Fibroblast of villous mesenchyme (primary cell): ENCODE measurements at regions not wholly inside any gene's neighbourhood (a gene's known extent, or its start where the extent isn't known, plus 50 kb on each side); places are given as distances from the start of the nearest gene placed in this dataset.
A peak's percentile ranks its signal among the peaks of the same experiment; 100 is the strongest.

Experiments
- DNase-seq: peaks from one replicate; pipeline ENCODE4 v3.0.0-alpha.2; 2010; ENCODE audit warnings: low read depth
- H3K4me3 ChIP-seq: 2 replicates; pipeline ENCODE4 v1.5.1; 2011; ENCODE audit warnings: low read depth, mild to moderate bottlenecking, low read length
- CTCF ChIP-seq: IDR thresholded peaks from 2 replicates; pipeline ENCODE4 v1.5.1; 2012; ENCODE audit warnings: low read depth, mild to moderate bottlenecking, low read length; ENCODE audit not compliant: insufficient read depth

DNA sequence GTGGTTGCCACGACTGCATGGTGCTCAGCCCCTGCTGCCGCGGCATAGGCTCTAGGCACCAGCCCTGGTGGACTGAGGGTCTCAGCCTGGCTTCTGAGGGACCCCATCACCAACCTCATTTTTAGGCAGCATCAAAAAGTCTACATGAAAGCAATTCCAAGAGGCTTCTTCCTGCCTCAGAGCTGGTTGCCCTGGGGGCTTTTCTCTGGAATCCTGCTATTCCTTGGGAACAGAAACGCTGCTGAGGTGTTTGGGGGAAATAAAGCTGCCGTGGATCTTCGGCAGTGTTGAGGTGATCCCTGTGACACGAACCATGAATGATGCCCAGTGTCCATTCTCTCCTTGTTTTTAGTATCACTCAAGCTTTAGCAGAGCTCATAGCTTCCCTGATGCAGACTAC is 148.4 kb upstream of the LRFN2 start:
- no peak for DNase-seq
- no peak for TF ChIP-seq CTCF
- no peak overlapping the region for H3K4me3 ChIP-seq

- H3K4me3 ChIP-seq: no peak overlapping the region
- DNase-seq: no peak
- no peak for TF ChIP-seq CTCF
Measured at GRCh38 chr6:40735121-40735520, 148.0 kb upstream of the LRFN2 start.

DNA sequence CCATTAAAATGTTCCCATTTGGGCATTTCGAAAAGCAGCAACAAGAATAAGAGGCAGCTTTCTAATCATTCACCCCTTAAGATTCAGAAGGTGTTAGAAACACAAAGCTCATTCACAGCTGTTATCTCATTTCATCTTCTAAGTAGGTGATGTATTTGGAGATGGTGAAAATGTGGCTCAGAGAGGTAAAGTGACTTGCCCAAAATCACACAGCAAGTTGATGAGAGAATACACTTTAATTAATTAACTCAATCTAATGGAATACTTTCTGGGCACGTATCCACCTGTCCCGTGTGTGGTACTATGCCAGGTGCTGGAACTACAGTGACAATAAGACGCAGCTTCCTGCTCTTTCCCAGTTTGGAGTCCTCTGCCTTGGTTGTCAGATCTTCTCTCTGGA is 147.4 kb upstream of the LRFN2 start:
- DNase-seq: no peak
- no peak overlapping the region for H3K4me3 ChIP-seq
- TF ChIP-seq CTCF: no peak

DNA sequence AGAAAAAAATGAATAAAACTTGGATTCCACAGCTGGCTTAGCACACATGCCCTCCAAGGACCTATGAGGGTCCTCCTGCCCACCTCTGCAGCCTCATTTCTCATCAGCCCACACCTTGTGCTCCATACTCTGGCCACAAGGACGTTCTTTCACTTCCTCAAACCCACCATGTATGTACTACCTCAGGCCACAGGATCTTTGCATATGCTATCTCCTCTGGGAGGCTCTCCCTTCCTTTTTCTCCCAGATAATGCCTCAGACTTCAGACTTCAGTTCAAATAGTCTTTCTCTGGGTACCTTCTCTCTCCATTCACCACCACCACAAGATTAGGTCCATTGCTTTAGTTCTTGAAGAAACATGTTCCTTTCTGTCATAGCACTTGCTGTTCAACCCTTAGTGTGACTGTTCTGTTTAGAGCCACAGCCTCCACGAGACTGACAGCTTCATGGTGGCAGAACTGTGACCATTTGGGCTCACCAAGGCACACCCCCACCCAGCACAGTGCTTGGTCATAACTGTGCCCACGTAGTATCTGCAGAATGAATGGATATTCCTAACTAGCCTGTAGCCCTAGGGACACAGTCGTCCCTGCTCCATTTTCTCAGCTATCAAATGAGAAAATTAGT is 146.7 kb upstream of the LRFN2 start:
- no peak for DNase-seq
- TF ChIP-seq CTCF: no peak

DNA sequence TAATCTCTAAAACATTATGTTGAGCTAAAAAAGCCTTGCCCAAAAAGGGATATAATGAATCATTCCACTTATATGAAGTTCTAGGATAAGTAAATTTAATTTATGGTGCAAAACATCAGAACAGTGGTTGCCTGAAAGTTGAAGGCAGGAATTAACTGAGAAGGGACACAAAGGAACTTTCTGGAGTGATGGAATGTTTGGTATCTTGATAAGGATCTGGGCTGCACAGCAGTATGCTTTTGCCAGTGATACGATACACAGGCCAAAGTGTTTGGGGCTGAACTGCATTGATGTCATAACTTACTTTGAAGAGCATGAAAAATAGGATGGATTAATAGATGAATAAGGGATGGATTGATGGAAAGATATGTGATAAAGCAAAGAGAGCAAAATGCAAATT is 146.1 kb upstream of the LRFN2 start:
- no peak overlapping the region for H3K4me3 ChIP-seq
- DNase-seq: peak; percentile 16
- TF ChIP-seq CTCF: no peak

More for the DNA sequence above, 146.7 kb upstream of the LRFN2 start:
- no peak overlapping the region for H3K4me3 ChIP-seq

- H3K4me3 ChIP-seq: no peak overlapping the region
- DNase-seq: peak; percentile 37
- no peak for TF ChIP-seq CTCF
Measured at GRCh38 chr6:40732878-40733277, 145.7 kb upstream of the LRFN2 start.

DNA sequence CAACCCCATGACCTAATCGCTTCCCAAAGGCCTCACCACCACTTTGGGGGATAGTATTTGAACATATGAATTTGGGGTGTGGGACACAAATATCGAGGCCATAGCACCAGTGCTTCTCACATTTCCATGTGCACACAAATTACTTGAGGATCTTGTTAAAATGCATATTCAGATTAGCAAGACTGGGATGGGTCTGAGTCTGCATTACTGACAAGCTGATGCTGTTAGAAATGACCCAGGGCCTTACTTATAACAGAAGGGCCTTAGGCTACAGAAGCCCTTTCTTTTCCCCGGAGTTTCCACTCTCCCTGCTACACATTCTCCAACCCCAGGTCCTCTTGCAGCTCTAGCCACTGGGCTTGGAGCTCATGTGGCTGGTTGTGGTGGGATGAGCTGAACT is 141.5 kb upstream of the LRFN2 start:
- no peak for DNase-seq
- H3K4me3 ChIP-seq: no peak overlapping the region
- no peak for TF ChIP-seq CTCF
